ENCODE measurements at regions not wholly inside any gene's neighbourhood (a gene's known extent, or its start where the extent isn't known, plus 50 kb on each side); places are given as distances from the start of the nearest gene placed in this dataset.

GRCh38 chr5:98992552-98992951, 63.7 kb upstream of the CHD1 start:
- H3F3A ChIP-seq (replicated peaks; ENCODE audit: insufficient read depth) = no peaks in the 10 kb centered on the region
- H3K27ac ChIP-seq (ENCODE audit: low read depth in 2 of 2, low read length in 1 of 2) = no peak overlapping the region
- TF ChIP-seq, protein P1, sequence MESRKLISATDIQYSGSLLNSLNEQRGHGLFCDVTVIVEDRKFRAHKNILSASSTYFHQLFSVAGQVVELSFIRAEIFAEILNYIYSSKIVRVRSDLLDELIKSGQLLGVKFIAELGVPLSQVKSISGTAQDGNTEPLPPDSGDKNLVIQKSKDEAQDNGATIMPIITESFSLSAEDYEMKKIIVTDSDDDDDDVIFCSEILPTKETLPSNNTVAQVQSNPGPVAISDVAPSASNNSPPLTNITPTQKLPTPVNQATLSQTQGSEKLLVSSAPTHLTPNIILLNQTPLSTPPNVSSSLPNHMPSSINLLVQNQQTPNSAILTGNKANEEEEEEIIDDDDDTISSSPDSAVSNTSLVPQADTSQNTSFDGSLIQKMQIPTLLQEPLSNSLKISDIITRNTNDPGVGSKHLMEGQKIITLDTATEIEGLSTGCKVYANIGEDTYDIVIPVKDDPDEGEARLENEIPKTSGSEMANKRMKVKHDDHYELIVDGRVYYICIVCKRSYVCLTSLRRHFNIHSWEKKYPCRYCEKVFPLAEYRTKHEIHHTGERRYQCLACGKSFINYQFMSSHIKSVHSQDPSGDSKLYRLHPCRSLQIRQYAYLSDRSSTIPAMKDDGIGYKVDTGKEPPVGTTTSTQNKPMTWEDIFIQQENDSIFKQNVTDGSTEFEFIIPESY (IDR thresholded peaks at IDR 0.05; ENCODE audit: borderline replicate concordance, low read depth) = no peak
- TF ChIP-seq RCOR1 (IDR thresholded peaks at IDR 0.05; ENCODE audit: low read length) = no peak
- TF ChIP-seq NRF1 (IDR thresholded peaks at IDR 0.05; ENCODE audit: low read depth, low read length) = no peak
- TF ChIP-seq, protein P2, sequence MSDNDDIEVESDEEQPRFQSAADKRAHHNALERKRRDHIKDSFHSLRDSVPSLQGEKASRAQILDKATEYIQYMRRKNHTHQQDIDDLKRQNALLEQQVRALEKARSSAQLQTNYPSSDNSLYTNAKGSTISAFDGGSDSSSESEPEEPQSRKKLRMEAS (IDR thresholded peaks at IDR 0.05; ENCODE audit: low read depth) = no peak
- H3K9ac ChIP-seq = no peak overlapping the region
- no peak overlapping the region for H2AFZ ChIP-seq (ENCODE audit: low read depth)
- H3K4me3 ChIP-seq (ENCODE audit: low read depth in 2 of 2, low read length in 1 of 2) = no peak overlapping the region
- DNase-seq = no peak
- H3K4me2 ChIP-seq = no peak overlapping the region
- no peaks in the 10 kb centered on the region for H4K20me1 ChIP-seq (ENCODE audit: insufficient read depth)
- H3K9me2 ChIP-seq = no peaks in the 10 kb centered on the region
- H3K79me2 ChIP-seq (ENCODE audit: insufficient read depth) = no peaks in the 10 kb centered on the region
- H3K4me1 ChIP-seq (ENCODE audit: control insufficient read depth in 1 of 2, insufficient read depth in 2 of 2, low read depth in 1 of 2, low read length in 1 of 2) = no peaks in the 10 kb centered on the region
- CTCF ChIA-PET = no interaction called here
- POLR2A ChIA-PET = no interaction called here
- no peaks in the 10 kb centered on the region for H3K27me3 ChIP-seq (ENCODE audit: insufficient read depth)
- H3K36me3 ChIP-seq (replicated peaks in 1 of 2; ENCODE audit: control insufficient read depth in 1 of 2, insufficient read depth in 2 of 2, low read length in 1 of 2) = no peaks in the 10 kb centered on the region
- H3K9me3 ChIP-seq = no peaks in the 10 kb centered on the region

- no peaks in the 10 kb centered on the region for H3K4me1 ChIP-seq (ENCODE audit: control insufficient read depth in 1 of 2, insufficient read depth in 2 of 2, low read depth in 1 of 2, low read length in 1 of 2)
- no peak overlapping the region for H3K4me2 ChIP-seq
- ChIA-PET CTCF (no interaction called here), POLR2A (no interaction called here)
- no peaks in the 10 kb centered on the region for H3K36me3 ChIP-seq (replicated peaks in 1 of 2; ENCODE audit: control insufficient read depth in 1 of 2, insufficient read depth in 2 of 2, low read length in 1 of 2)
- H3K9me3 ChIP-seq = no peaks in the 10 kb centered on the region
- H3K79me2 ChIP-seq (ENCODE audit: insufficient read depth) = no peaks in the 10 kb centered on the region
- H3K9me2 ChIP-seq = no peaks in the 10 kb centered on the region
- no peaks in the 10 kb centered on the region for H3F3A ChIP-seq (replicated peaks; ENCODE audit: insufficient read depth)
- no peak overlapping the region for H2AFZ ChIP-seq (ENCODE audit: low read depth)
- TF ChIP-seq REST (IDR thresholded peaks at IDR 0.05; ENCODE audit: low read depth, low read length) (no peak), MEF2A (IDR thresholded peaks at IDR 0.05; ENCODE audit: borderline replicate concordance, low read depth) (no peak), TEAD4 (IDR thresholded peaks at IDR 0.05; ENCODE audit: borderline replicate concordance, insufficient read depth) (no peak), EP300 (IDR thresholded peaks at IDR 0.05; ENCODE audit: borderline replicate concordance in 1 of 2, low read depth in 1 of 2, low read length in 1 of 2) (no peak), TAF1 (IDR thresholded peaks at IDR 0.05; ENCODE audit: borderline replicate concordance, low read depth, low read length) (no peak)
- TF ChIP-seq, protein P1 (IDR thresholded peaks at IDR 0.05; ENCODE audit: borderline replicate concordance, low read depth) = no peak
- no peak for DNase-seq
- H3K27ac ChIP-seq (ENCODE audit: low read depth in 2 of 2, low read length in 1 of 2) = no peak overlapping the region
- no peaks in the 10 kb centered on the region for H4K20me1 ChIP-seq (ENCODE audit: insufficient read depth)
- no peak overlapping the region for H3K9ac ChIP-seq
- H3K27me3 ChIP-seq (ENCODE audit: insufficient read depth) = no peaks in the 10 kb centered on the region
- no peak overlapping the region for H3K4me3 ChIP-seq (ENCODE audit: low read depth in 2 of 2, low read length in 1 of 2)
- WGBS (ENCODE audit: low lambda C conversion rate) = 70% methylated on average over 3 of the region's 3 CpGs
Measured at GRCh38 chr5:98989727-98990126, 60.9 kb upstream of the CHD1 start.

All from SK-N-SH (cell line).